ENCODE measurements at regions not wholly inside any gene's neighbourhood (a gene's known extent, or its start where the extent isn't known, plus 50 kb on each side); places are given as distances from the start of the nearest gene placed in this dataset.

DNA sequence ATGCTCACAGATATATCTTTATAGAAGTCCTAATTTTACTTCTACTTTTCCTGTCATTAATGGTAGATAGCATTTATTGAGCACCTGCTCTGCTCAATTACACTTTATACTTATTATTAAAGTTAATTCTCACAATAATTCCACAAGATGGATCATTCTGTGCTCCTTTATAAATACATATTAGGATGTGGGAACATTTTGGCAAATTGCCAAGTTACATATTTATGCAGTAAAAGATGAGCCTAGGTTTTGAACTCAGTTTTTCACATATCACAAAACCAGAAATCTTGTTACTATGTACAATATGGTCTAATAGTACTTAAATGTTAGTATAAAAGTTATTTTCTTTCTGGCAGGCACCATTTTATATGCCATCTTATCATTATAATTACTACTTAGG lies 895.0 kb upstream of the B3GALT2 start:
- TF ChIP-seq ARNTL (CRISPR knock-in tag; IDR thresholded peaks at IDR 0.05; ENCODE audit: borderline replicate concordance, low read depth) (no peak), CSDC2 (CRISPR knock-in tag; IDR thresholded peaks at IDR 0.05) (no peak), ZNF70 (CRISPR knock-in tag; IDR thresholded peaks at IDR 0.05) (no peak), ZFP30 (CRISPR knock-in tag; IDR thresholded peaks at IDR 0.05) (no peak), ISL1 (CRISPR knock-in tag; IDR thresholded peaks at IDR 0.05) (no peak), TSHZ2 (CRISPR knock-in tag; IDR thresholded peaks at IDR 0.05) (no peak), CSRNP3 (CRISPR knock-in tag; IDR thresholded peaks at IDR 0.05) (no peak), CREB5 (CRISPR knock-in tag; IDR thresholded peaks at IDR 0.05; ENCODE audit: low read depth) (no peak), SNAI2 (CRISPR knock-in tag; IDR thresholded peaks at IDR 0.05) (no peak), ESRRG (CRISPR knock-in tag; IDR thresholded peaks at IDR 0.05) (no peak), TOX (CRISPR knock-in tag; IDR thresholded peaks at IDR 0.05; ENCODE audit: borderline replicate concordance) (no peak), ZFP3 (CRISPR knock-in tag; IDR thresholded peaks at IDR 0.05) (no peak), ZNF565 (CRISPR knock-in tag; conservative IDR thresholded peaks at IDR 0.05; ENCODE audit: low read depth) (no peak), GLIS3 (CRISPR knock-in tag; IDR thresholded peaks at IDR 0.05) (no peak), BACH2 (CRISPR knock-in tag; IDR thresholded peaks at IDR 0.05; ENCODE audit: borderline replicate concordance) (no peak), ZNF8 (CRISPR knock-in tag; IDR thresholded peaks at IDR 0.05) (no peak), PPARA (CRISPR knock-in tag; IDR thresholded peaks at IDR 0.05; ENCODE audit: borderline replicate concordance) (no peak), RARB (CRISPR knock-in tag; IDR thresholded peaks at IDR 0.05) (no peak)
- TF ChIP-seq, protein P1, sequence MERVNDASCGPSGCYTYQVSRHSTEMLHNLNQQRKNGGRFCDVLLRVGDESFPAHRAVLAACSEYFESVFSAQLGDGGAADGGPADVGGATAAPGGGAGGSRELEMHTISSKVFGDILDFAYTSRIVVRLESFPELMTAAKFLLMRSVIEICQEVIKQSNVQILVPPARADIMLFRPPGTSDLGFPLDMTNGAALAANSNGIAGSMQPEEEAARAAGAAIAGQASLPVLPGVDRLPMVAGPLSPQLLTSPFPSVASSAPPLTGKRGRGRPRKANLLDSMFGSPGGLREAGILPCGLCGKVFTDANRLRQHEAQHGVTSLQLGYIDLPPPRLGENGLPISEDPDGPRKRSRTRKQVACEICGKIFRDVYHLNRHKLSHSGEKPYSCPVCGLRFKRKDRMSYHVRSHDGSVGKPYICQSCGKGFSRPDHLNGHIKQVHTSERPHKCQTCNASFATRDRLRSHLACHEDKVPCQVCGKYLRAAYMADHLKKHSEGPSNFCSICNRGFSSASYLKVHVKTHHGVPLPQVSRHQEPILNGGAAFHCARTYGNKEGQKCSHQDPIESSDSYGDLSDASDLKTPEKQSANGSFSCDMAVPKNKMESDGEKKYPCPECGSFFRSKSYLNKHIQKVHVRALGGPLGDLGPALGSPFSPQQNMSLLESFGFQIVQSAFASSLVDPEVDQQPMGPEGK (CRISPR knock-in tag; IDR thresholded peaks at IDR 0.05; ENCODE audit: borderline replicate concordance), result no peak
- ATAC-seq, result no peak

DNA sequence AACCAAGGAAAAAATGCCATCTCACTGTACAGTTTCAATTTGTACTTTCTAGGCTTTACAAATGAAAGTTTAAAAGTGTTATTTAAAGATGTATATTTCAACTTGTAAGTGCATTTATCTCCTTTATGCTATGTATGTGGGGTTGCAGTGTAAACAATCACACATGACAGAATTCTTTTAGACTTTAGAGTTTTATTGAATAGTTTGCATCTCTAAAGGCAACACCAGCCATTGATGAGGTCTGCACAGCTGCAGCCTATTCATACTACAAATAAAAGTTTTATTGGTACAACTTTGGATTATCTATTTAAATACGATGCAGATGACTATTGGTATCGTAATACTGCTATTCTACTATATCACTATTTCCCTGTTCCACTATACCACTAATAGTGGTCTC lies 894.4 kb upstream of the B3GALT2 start:
- TF ChIP-seq ZNF70 (CRISPR knock-in tag; IDR thresholded peaks at IDR 0.05) (no peak), PPARA (CRISPR knock-in tag; IDR thresholded peaks at IDR 0.05; ENCODE audit: borderline replicate concordance) (no peak), SNAI2 (CRISPR knock-in tag; IDR thresholded peaks at IDR 0.05) (no peak), OSR1 (CRISPR knock-in tag; IDR thresholded peaks at IDR 0.05) (no peak), POU6F1 (CRISPR knock-in tag; IDR thresholded peaks at IDR 0.05; ENCODE audit: borderline replicate concordance, low read depth) (no peak), ZFP3 (CRISPR knock-in tag; IDR thresholded peaks at IDR 0.05) (no peak), ZNF565 (CRISPR knock-in tag; conservative IDR thresholded peaks at IDR 0.05; ENCODE audit: low read depth) (no peak), GLIS3 (CRISPR knock-in tag; IDR thresholded peaks at IDR 0.05) (no peak), CSDC2 (CRISPR knock-in tag; IDR thresholded peaks at IDR 0.05) (no peak), ESRRG (CRISPR knock-in tag; IDR thresholded peaks at IDR 0.05) (no peak), CSRNP3 (CRISPR knock-in tag; IDR thresholded peaks at IDR 0.05) (no peak)
- ATAC-seq, result no peak
